ENCODE measurements at regions not wholly inside any gene's neighbourhood (a gene's known extent, or its start where the extent isn't known, plus 50 kb on each side); places are given as distances from the start of the nearest gene placed in this dataset.

- no peaks in the 10 kb centered on the region for H3K9me3 ChIP-seq (ENCODE audit: low read depth)
- TF ChIP-seq EZH2phosphoT487 (IDR thresholded peaks at IDR 0.05) (no peak), CTCF (IDR thresholded peaks at IDR 0.05) (no peak), EZH2 (IDR thresholded peaks at IDR 0.05) (no peak)
- H3K9ac ChIP-seq = no peak overlapping the region
- no peak overlapping the region for H3K4me3 Mint-ChIP-seq
- no peaks in the 10 kb centered on the region for H3K27me3 ChIP-seq
- DNase-seq (ENCODE audit: low spot score) = no peak
- no peaks in the 10 kb centered on the region for H3K36me3 Mint-ChIP-seq
- H3K4me2 ChIP-seq = no peak overlapping the region
- no peak overlapping the region for H3K27ac Mint-ChIP-seq
- H3K79me2 ChIP-seq (ENCODE audit: low read depth) = no peaks in the 10 kb centered on the region
- H4K20me1 ChIP-seq (ENCODE audit: low read depth) = no peaks in the 10 kb centered on the region
- no peaks in the 10 kb centered on the region for H3K27me3 Mint-ChIP-seq (ENCODE audit: insufficient read depth, low read depth)
- H3F3A ChIP-seq (ENCODE audit: low read depth) = no peaks in the 10 kb centered on the region
- no peak overlapping the region for H3K27ac ChIP-seq
- H3K4me3 ChIP-seq = no peak overlapping the region
- no peaks in the 10 kb centered on the region for H3K36me3 ChIP-seq
- H2AFZ ChIP-seq (replicated peaks) = no peak overlapping the region
- H3K4me1 Mint-ChIP-seq = peaks cover 6% of the 10 kb centered on the region
- no peaks in the 10 kb centered on the region for H3K4me1 ChIP-seq
- H3K9me3 Mint-ChIP-seq = peaks cover 2% of the 10 kb centered on the region
Observed at GRCh38 chr2:122908159-122908558, 1116.9 kb upstream of the CNTNAP5 start.

GRCh38 chr2:122927197-122927596, 1097.9 kb upstream of the CNTNAP5 start:
- Histone ChIP-seq H3K27ac (peak overlapping the region; percentile 81), H3K27me3 (no peaks in the 10 kb centered on the region), H3K79me2 (ENCODE audit: low read depth) (no peaks in the 10 kb centered on the region), H3K4me1 (peaks cover 23% of the 10 kb centered on the region), H3K4me2 (peak overlapping the region; percentile 46), H3K9me3 (ENCODE audit: low read depth) (no peaks in the 10 kb centered on the region), H3K36me3 (no peaks in the 10 kb centered on the region), H2AFZ (replicated peaks) (no peak overlapping the region), H3K9ac (no peak overlapping the region), H4K20me1 (ENCODE audit: low read depth) (no peaks in the 10 kb centered on the region), H3F3A (ENCODE audit: low read depth) (peaks cover 33% of the 10 kb centered on the region), H3K4me3 (peak overlapping the region; percentile 9)
- peaks cover 34% of the 10 kb centered on the region for H3K4me1 Mint-ChIP-seq
- DNase-seq (ENCODE audit: low spot score) = peak; percentile 80
- H3K9me3 Mint-ChIP-seq = peaks cover 45% of the 10 kb centered on the region
- peak; percentile 66 for TF ChIP-seq EZH2phosphoT487 (IDR thresholded peaks at IDR 0.05)
- no peak for TF ChIP-seq EZH2 (IDR thresholded peaks at IDR 0.05)
- H3K27ac Mint-ChIP-seq = peak overlapping the region; percentile 79
- no peak overlapping the region for H3K4me3 Mint-ChIP-seq
- peaks cover 9% of the 10 kb centered on the region for H3K36me3 Mint-ChIP-seq
- peaks cover 20% of the 10 kb centered on the region for H3K27me3 Mint-ChIP-seq (ENCODE audit: insufficient read depth, low read depth)

GRCh38 chr2:122927710-122928557, 1097.2 kb upstream of the CNTNAP5 start:
- H3K27me3 ChIP-seq = no peaks in the 10 kb centered on the region
- peaks cover 34% of the 10 kb centered on the region for H3K4me1 Mint-ChIP-seq
- H3K4me3 Mint-ChIP-seq = peak overlapping the region; percentile 27
- peak; percentile 12 for DNase-seq (ENCODE audit: low spot score)
- H3K9ac ChIP-seq = no peak overlapping the region
- peaks cover 45% of the 10 kb centered on the region for H3K9me3 Mint-ChIP-seq
- H3K79me2 ChIP-seq (ENCODE audit: low read depth) = no peaks in the 10 kb centered on the region
- H3K27ac ChIP-seq = peak overlapping the region; percentile 81
- no peaks in the 10 kb centered on the region for H3K9me3 ChIP-seq (ENCODE audit: low read depth)
- no peak overlapping the region for H2AFZ ChIP-seq (replicated peaks)
- no peak overlapping the region for H3K4me3 ChIP-seq
- H4K20me1 ChIP-seq (ENCODE audit: low read depth) = no peaks in the 10 kb centered on the region
- H3K27me3 Mint-ChIP-seq (ENCODE audit: insufficient read depth, low read depth) = peaks cover 20% of the 10 kb centered on the region
- peaks cover 23% of the 10 kb centered on the region for H3K4me1 ChIP-seq
- no peaks in the 10 kb centered on the region for H3K36me3 ChIP-seq
- peaks cover 9% of the 10 kb centered on the region for H3K36me3 Mint-ChIP-seq
- peak overlapping the region; percentile 51 for H3K27ac Mint-ChIP-seq
- TF ChIP-seq EZH2 (IDR thresholded peaks at IDR 0.05) = no peak
- TF ChIP-seq CTCF (IDR thresholded peaks at IDR 0.05) = peak; percentile 18
- H3K4me2 ChIP-seq = peak overlapping the region; percentile 46
- peaks cover 33% of the 10 kb centered on the region for H3F3A ChIP-seq (ENCODE audit: low read depth)

- Histone ChIP-seq H4K20me1 (ENCODE audit: low read depth) (no peaks in the 10 kb centered on the region), H2AFZ (replicated peaks) (no peak overlapping the region), H3K79me2 (ENCODE audit: low read depth) (no peaks in the 10 kb centered on the region), H3K27me3 (no peaks in the 10 kb centered on the region), H3K27ac (no peak overlapping the region), H3K9ac (no peak overlapping the region), H3K9me3 (ENCODE audit: low read depth) (no peaks in the 10 kb centered on the region), H3F3A (ENCODE audit: low read depth) (peaks cover 33% of the 10 kb centered on the region), H3K4me3 (no peak overlapping the region), H3K4me1 (peaks cover 23% of the 10 kb centered on the region), H3K4me2 (no peak overlapping the region), H3K36me3 (no peaks in the 10 kb centered on the region)
- Mint-ChIP-seq H3K27me3 (ENCODE audit: insufficient read depth, low read depth) (peaks cover 20% of the 10 kb centered on the region), H3K4me1 (peaks cover 34% of the 10 kb centered on the region), H3K9me3 (peaks cover 40% of the 10 kb centered on the region), H3K4me3 (peak overlapping the region; percentile 38), H3K36me3 (peaks cover 9% of the 10 kb centered on the region), H3K27ac (no peak overlapping the region)
- TF ChIP-seq CTCF (IDR thresholded peaks at IDR 0.05) = no peak
- no peak for TF ChIP-seq EZH2phosphoT487 (IDR thresholded peaks at IDR 0.05)
- no peak for TF ChIP-seq EZH2 (IDR thresholded peaks at IDR 0.05)
- DNase-seq (ENCODE audit: low spot score) = no peak
Observed at GRCh38 chr2:122929347-122929746, 1095.7 kb upstream of the CNTNAP5 start.

Measured in neural progenitor cell (in vitro differentiated cells).